Natural killer cell (primary cell): ENCODE measurements at regions not wholly inside any gene's neighbourhood (a gene's known extent, or its start where the extent isn't known, plus 50 kb on each side); places are given as distances from the start of the nearest gene placed in this dataset.

Experiments
- ATAC-seq, 3 donors: fragments of 150-1000 bp in 2 of 3; fragments of 200-7000 bp in 1 of 3; cut with Tn5 transposase; 1 replicate in 1 of 3; 2 replicates in 2 of 3; pipeline ENCODE4 v1.10.0; 2021; ENCODE audit warnings: mild to moderate bottlenecking in 2 of 3, moderate library complexity in 2 of 3
- DNase-seq, 2 donors: peaks; one replicate each; pipeline versions ENCODE4 v3.0.0 to v3.0.0-alpha.2; 2013 to 2021; ENCODE audit warnings: mixed read lengths in 1 of 2
- H3K27ac ChIP-seq: one replicate; pipeline ENCODE4 v1.5.1; 2013; ENCODE audit warnings: mild to moderate bottlenecking, low read length
- H3K27me3 ChIP-seq: one replicate; pipeline ENCODE4 v1.6.1; 2013; ENCODE audit warnings: low read length; ENCODE audit not compliant: control insufficient read depth, insufficient read depth
- H3K36me3 ChIP-seq: one replicate; pipeline ENCODE4 v1.6.1; 2013; ENCODE audit warnings: low read length; ENCODE audit not compliant: control insufficient read depth, insufficient read depth
- H3K4me1 ChIP-seq: one replicate; pipeline ENCODE4 v1.6.1; 2013; ENCODE audit warnings: low read length; ENCODE audit not compliant: control insufficient read depth, insufficient read depth
- H3K4me3 ChIP-seq: one replicate; pipeline ENCODE4 v1.5.1; 2013; ENCODE audit warnings: low read length
- H3K9me3 ChIP-seq: one replicate; pipeline ENCODE4 v1.6.1; 2013; ENCODE audit warnings: low read length; ENCODE audit not compliant: control insufficient read depth, insufficient read depth
- H3K27ac Mint-ChIP-seq, 2 donors: one replicate each; pipeline ENCODE4 v1.8.0; 2022; ENCODE audit warnings: mild to moderate bottlenecking in 2 of 2, mixed read lengths in 2 of 2, moderate library complexity in 1 of 2
- H3K27me3 Mint-ChIP-seq, 2 donors: one replicate each; pipeline ENCODE4 v1.8.0; 2022; ENCODE audit warnings: low read depth in 2 of 2, mixed read lengths in 2 of 2
- H3K36me3 Mint-ChIP-seq: one replicate; pipeline ENCODE4 v1.8.0; 2022; ENCODE audit warnings: mixed read lengths
- H3K4me1 Mint-ChIP-seq, 2 donors: one replicate each; pipeline ENCODE4 v1.8.0; 2022; ENCODE audit warnings: mixed read lengths in 2 of 2
- H3K4me3 Mint-ChIP-seq: one replicate; pipeline ENCODE4 v1.8.0; 2022; ENCODE audit warnings: mild to moderate bottlenecking, moderate library complexity, mixed read lengths
- H3K9me3 Mint-ChIP-seq, 2 donors: one replicate each; pipeline ENCODE4 v1.8.0; 2022; ENCODE audit warnings: mixed read lengths in 2 of 2
- WGBS: methylation state at CpG from one replicate; pipeline ENCODE4 v1.1.7; 2013; ENCODE audit warnings: missing lambda C conversion rate; ENCODE audit not compliant: insufficient coverage; 5-methylcytosine and 5-hydroxymethylcytosine counted together
- intact Hi-C: fragments of 100-400 bp; cut with micrococcal nuclease; formaldehyde crosslinking; loops from one replicate; pipeline ENCODE4 v1.14.2; 2022
- TF ChIP-seq, protein P1 (sequence below): fragments of 200-600 bp; IDR thresholded peaks from one replicate; pipeline ENCODE4 v1.8.0; 2022; ENCODE audit warnings: antibody characterized with exemption

DNA sequence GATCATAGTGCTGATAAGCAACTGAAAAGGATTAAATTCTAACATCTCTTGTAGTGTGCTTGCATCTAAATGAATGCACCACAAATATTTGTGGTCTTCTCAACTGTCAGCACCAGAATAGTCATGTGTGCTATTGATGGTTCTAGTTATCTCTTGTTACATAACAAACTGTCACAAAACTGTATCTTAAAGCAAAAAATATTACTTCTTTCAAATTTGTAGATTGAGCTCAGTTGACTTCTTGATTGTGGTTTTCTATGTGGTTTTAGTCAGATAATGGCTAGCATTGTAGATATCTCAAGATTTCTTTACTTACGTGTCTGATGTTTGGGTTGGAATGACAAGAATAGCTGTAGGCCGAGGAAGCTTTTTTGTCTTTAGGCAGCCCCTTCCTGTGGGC is 431.3 kb downstream of the SLITRK6 start:
- 68% methylated on average over 2 of the region's 2 CpGs for WGBS
- Mint-ChIP-seq H3K4me3 (no peak overlapping the region), H3K9me3 (peaks cover 3 to 8% of the 10 kb centered on the region in 2 donors), H3K27me3 (no peaks in the 10 kb centered on the region), H3K36me3 (no peaks in the 10 kb centered on the region), H3K27ac (no peak overlapping the region), H3K4me1 (no peaks in the 10 kb centered on the region)
- DNase-seq: no peak
- Histone ChIP-seq H3K27ac (no peak overlapping the region), H3K36me3 (no peaks in the 10 kb centered on the region), H3K9me3 (peaks cover 10% of the 10 kb centered on the region), H3K27me3 (no peaks in the 10 kb centered on the region), H3K4me3 (no peak overlapping the region), H3K4me1 (no peaks in the 10 kb centered on the region)
- TF ChIP-seq, protein P1, sequence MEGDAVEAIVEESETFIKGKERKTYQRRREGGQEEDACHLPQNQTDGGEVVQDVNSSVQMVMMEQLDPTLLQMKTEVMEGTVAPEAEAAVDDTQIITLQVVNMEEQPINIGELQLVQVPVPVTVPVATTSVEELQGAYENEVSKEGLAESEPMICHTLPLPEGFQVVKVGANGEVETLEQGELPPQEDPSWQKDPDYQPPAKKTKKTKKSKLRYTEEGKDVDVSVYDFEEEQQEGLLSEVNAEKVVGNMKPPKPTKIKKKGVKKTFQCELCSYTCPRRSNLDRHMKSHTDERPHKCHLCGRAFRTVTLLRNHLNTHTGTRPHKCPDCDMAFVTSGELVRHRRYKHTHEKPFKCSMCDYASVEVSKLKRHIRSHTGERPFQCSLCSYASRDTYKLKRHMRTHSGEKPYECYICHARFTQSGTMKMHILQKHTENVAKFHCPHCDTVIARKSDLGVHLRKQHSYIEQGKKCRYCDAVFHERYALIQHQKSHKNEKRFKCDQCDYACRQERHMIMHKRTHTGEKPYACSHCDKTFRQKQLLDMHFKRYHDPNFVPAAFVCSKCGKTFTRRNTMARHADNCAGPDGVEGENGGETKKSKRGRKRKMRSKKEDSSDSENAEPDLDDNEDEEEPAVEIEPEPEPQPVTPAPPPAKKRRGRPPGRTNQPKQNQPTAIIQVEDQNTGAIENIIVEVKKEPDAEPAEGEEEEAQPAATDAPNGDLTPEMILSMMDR: no peak
- no peak for ATAC-seq
- intact Hi-C loops: no loop called here

DNA sequence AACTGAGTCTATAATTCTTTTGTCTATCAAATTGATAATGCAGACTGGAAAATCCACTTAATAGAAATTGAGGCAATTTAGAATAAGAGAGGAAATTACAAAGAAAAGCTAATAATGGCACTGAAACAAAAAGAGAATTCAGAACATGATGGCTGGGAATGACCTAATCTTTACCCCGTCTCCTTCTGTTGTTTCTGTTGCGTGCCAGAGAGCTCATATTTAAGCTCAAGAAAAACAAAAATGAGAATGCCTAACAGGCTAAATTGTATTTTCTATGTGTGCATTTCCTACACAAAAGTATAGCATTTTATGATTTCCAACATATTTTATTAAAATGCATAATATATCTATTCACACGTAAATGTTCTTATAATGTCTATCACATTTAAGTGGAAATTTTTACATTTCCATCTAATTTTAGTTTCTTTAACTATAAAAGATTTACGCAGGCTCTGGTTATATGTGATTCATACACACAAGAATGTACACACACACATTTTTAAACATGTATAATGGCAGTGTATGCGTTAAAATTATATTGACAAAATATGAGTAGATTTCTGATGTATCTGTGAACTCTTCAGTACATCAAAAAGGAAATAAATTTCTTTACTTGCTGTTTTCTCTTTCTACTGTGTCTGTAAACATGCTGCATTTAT is 432.3 kb downstream of the SLITRK6 start:
- Mint-ChIP-seq H3K27ac (no peak overlapping the region), H3K36me3 (no peaks in the 10 kb centered on the region), H3K27me3 (no peaks in the 10 kb centered on the region), H3K4me1 (no peaks in the 10 kb centered on the region), H3K4me3 (no peak overlapping the region), H3K9me3 (peaks cover 0 to 6% of the 10 kb centered on the region in 2 donors)
- WGBS: 93% methylated on average over 2 of the region's 5 CpGs
- TF ChIP-seq, protein P1: no peak
- H3K27ac ChIP-seq: no peak overlapping the region
- no peaks in the 10 kb centered on the region for H3K27me3 ChIP-seq
- H3K4me1 ChIP-seq: no peaks in the 10 kb centered on the region
- no peaks in the 10 kb centered on the region for H3K36me3 ChIP-seq
- DNase-seq (no peak), ATAC-seq (no peak)
- peaks cover 6% of the 10 kb centered on the region for H3K9me3 ChIP-seq
- intact Hi-C loops: no loop called here
- H3K4me3 ChIP-seq: no peak overlapping the region

DNA sequence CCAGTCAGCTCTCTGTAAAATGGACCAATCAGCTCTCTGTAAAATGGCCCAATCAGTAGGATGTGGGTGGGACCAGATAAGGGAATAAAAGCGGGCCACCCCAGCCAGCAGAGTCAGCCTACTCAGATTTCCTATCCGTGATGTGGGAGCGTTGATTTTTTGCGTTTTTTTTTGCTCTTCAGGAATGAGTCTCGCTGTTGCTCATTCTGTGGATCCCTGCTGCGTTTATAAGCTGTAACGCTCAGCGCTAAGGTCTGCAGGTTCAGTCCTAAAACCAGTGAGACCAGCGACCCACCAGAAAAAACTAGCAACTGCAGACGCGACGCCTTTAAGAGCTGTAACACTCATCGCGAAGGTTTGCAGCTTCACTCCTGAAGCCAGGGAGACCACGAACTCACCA is 435.7 kb downstream of the SLITRK6 start:
- Mint-ChIP-seq H3K27ac (no peak overlapping the region), H3K27me3 (no peaks in the 10 kb centered on the region), H3K4me3 (no peak overlapping the region), H3K4me1 (no peaks in the 10 kb centered on the region), H3K36me3 (no peaks in the 10 kb centered on the region), H3K9me3 (peaks cover 5 to 8% of the 10 kb centered on the region in 2 donors)
- intact Hi-C loops: no loop called here
- Histone ChIP-seq H3K9me3 (peaks cover 6% of the 10 kb centered on the region), H3K27ac (no peak overlapping the region), H3K4me3 (no peak overlapping the region), H3K36me3 (no peaks in the 10 kb centered on the region), H3K4me1 (no peaks in the 10 kb centered on the region), H3K27me3 (no peaks in the 10 kb centered on the region)
- DNase-seq (no peak), ATAC-seq (no peak)
- WGBS: 95% methylated on average over 15 of the region's 15 CpGs
- TF ChIP-seq, protein P1: no peak

DNA sequence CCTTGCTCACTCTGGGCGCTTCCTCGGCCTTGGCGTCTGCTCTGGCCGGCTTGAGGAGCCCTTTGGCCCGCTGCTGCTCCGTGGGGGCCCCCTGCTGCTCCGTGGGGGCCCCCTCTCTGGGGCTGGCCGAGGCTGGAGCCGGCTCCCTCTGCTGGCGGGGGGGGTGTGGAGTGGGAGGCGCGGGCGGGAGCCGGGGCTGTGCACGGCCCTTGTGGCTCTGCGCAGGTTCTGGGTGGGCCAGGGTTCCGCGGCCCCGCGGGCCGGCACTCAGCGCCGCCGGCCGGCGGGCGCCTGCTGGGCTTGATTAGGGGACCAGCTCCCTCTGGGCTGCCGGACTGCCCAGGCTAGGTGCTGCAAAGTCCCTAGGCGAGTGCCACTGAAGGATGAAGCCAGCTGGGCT is 436.2 kb downstream of the SLITRK6 start:
- Mint-ChIP-seq H3K27me3 (no peaks in the 10 kb centered on the region), H3K27ac (no peak overlapping the region), H3K4me3 (no peak overlapping the region), H3K36me3 (no peaks in the 10 kb centered on the region), H3K9me3 (peaks cover 9% of the 10 kb centered on the region in 2 donors), H3K4me1 (no peaks in the 10 kb centered on the region)
- TF ChIP-seq, protein P1: no peak
- DNase-seq (no peak), ATAC-seq (no peak)
- no peaks in the 10 kb centered on the region for H3K36me3 ChIP-seq
- 92% methylated on average over 29 of the region's 29 CpGs for WGBS
- intact Hi-C loops: no loop called here
- H3K9me3 ChIP-seq: peaks cover 6% of the 10 kb centered on the region
- H3K4me3 ChIP-seq: no peak overlapping the region
- H3K27ac ChIP-seq: no peak overlapping the region
- H3K27me3 ChIP-seq: no peaks in the 10 kb centered on the region
- H3K4me1 ChIP-seq: no peaks in the 10 kb centered on the region
